ENCODE measurements at regions not wholly inside any gene's neighbourhood (a gene's known extent, or its start where the extent isn't known, plus 50 kb on each side); places are given as distances from the start of the nearest gene placed in this dataset.

DNA sequence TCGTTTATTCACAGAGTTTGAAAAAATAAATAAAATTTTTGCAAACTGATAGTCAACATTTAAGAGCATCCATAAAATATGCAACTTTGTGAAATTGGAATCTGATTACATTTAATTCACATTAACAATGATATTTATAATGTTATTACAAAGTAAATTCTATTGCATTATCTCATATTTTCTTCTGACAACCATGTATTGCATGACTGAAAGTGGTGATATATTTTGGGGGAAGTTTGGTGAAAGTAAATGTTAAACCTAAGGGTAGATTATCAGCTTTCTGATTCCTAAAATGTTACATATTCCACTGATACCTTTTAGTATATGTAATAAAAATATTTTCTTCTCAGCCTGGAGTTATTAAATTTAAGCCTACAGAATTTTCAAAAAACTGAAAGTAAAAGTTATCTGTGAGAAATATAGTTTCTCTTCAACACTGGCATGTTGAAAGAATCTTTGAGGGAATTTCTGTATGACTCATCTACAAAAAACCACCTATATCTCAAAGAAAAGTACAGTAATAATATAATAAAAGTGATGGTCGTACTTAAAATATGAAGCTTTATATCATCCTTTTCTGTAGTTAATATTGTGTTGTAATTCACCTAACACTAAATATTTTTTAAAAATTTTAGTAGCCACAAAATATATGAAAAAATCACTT, 1179.6 kb upstream of the PCDH7 start:
- no peak overlapping the region for H3K27ac ChIP-seq (ENCODE audit: low read depth in 1 of 2, low read length in 1 of 2)
- H3K4me1 ChIP-seq (ENCODE audit: control insufficient read depth in 5 of 5, insufficient read depth in 5 of 5, low read length in 5 of 5): no peaks in the 10 kb centered on the region
- no peak overlapping the region for H3K9ac ChIP-seq (ENCODE audit: insufficient read depth in 1 of 2, low read length in 2 of 2)
- no peak overlapping the region for H3K4me3 ChIP-seq
- 78 to 83% methylated on average over 2 of the region's 2 CpGs for WGBS, 2 donors
- no peak for ATAC-seq (ENCODE audit: insufficient read depth, low FRiP score)
- DNase-seq: no peak
- TF ChIP-seq CTCF (IDR thresholded peaks at IDR 0.05; ENCODE audit: control extremely low read depth, extremely low read depth): no peak
- no peaks in the 10 kb centered on the region for H3K27me3 ChIP-seq (ENCODE audit: control insufficient read depth in 3 of 3, insufficient read depth in 3 of 3, low read length in 2 of 3)
- H3K9me3 ChIP-seq (ENCODE audit: control insufficient read depth in 4 of 4, insufficient read depth in 3 of 4, low read length in 3 of 4): peaks cover 0 to 7% (median 0%) of the 10 kb centered on the region in 4 donors
- H3K36me3 ChIP-seq (ENCODE audit: control insufficient read depth in 4 of 4, insufficient read depth in 4 of 4, low read length in 4 of 4): no peaks in the 10 kb centered on the region

GRCh38 chr4:29541757-29542156, 1178.4 kb upstream of the PCDH7 start:
- whole genome bisulfite sequencing, 2 donors: 90 to 97% methylated on average over 6 of the region's 6 CpGs
- Histone ChIP-seq H3K4me1 (ENCODE audit: control insufficient read depth in 5 of 5, insufficient read depth in 5 of 5, low read length in 5 of 5) (no peaks in the 10 kb centered on the region), H3K9me3 (ENCODE audit: control insufficient read depth in 4 of 4, insufficient read depth in 3 of 4, low read length in 3 of 4) (peaks cover 0 to 7% (median 0%) of the 10 kb centered on the region in 4 donors), H3K27me3 (ENCODE audit: control insufficient read depth in 3 of 3, insufficient read depth in 3 of 3, low read length in 2 of 3) (no peaks in the 10 kb centered on the region), H3K27ac (ENCODE audit: low read depth in 1 of 2, low read length in 1 of 2) (no peak overlapping the region), H3K9ac (ENCODE audit: insufficient read depth in 1 of 2, low read length in 2 of 2) (no peak overlapping the region), H3K4me3 (no peak overlapping the region), H3K36me3 (ENCODE audit: control insufficient read depth in 4 of 4, insufficient read depth in 4 of 4, low read length in 4 of 4) (no peaks in the 10 kb centered on the region)
- DNase-seq (no peak), ATAC-seq (ENCODE audit: insufficient read depth, low FRiP score) (no peak)
- TF ChIP-seq CTCF (IDR thresholded peaks at IDR 0.05; ENCODE audit: control extremely low read depth, extremely low read depth): no peak

DNA sequence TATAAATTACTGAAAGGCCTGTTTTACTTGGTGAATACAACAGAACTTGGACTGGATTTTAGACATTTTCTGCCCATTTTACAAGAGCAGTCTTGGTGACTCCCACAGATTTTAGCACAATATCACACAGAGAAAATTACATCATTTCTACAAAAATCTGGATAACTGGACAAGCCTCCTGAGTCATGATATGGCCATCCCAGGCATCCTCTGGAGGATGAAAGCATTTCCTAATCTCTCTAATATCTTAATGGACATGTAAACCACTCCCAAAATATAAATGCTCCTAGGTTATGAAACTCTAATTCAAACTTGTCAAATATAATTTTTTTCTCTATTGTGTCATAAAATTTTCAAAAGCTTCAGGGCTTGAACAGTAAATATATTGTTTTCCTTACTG, 1170.8 kb upstream of the PCDH7 start:
- no peaks in the 10 kb centered on the region for H3K4me1 ChIP-seq (ENCODE audit: control insufficient read depth in 5 of 5, insufficient read depth in 5 of 5, low read length in 5 of 5)
- H3K36me3 ChIP-seq (ENCODE audit: control insufficient read depth in 4 of 4, insufficient read depth in 4 of 4, low read length in 4 of 4): no peaks in the 10 kb centered on the region
- ATAC-seq (ENCODE audit: insufficient read depth, low FRiP score): no peak
- TF ChIP-seq CTCF (IDR thresholded peaks at IDR 0.05; ENCODE audit: control extremely low read depth, extremely low read depth): no peak
- H3K4me3 ChIP-seq: no peak overlapping the region
- no peaks in the 10 kb centered on the region for H3K9me3 ChIP-seq (ENCODE audit: control insufficient read depth in 4 of 4, insufficient read depth in 3 of 4, low read length in 3 of 4)
- no peak for DNase-seq
- H3K27ac ChIP-seq (ENCODE audit: low read depth in 1 of 2, low read length in 1 of 2): no peak overlapping the region
- H3K27me3 ChIP-seq (ENCODE audit: control insufficient read depth in 3 of 3, insufficient read depth in 3 of 3, low read length in 2 of 3): no peaks in the 10 kb centered on the region
- no peak overlapping the region for H3K9ac ChIP-seq (ENCODE audit: insufficient read depth in 1 of 2, low read length in 2 of 2)

DNA sequence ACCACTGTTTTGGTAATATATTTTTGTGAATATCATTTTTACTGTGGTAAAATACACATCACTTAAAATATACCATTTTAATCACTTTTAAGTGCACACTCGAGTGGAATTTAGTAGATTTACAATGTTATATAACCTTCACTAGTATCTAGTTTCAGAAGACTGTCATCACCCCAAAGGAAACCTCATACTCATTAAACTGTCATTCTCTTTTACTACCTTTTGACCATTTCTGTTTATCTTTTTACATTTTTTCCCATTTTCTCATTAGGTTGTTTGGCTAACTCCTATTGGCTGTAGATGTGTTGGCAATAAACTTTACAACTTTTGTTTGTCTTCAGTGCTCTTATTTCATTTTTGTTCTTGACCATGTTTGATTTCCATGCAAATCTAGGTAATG, 1168.3 kb upstream of the PCDH7 start:
- ATAC-seq (ENCODE audit: insufficient read depth, low FRiP score): no peak
- DNase-seq: no peak
- Histone ChIP-seq H3K4me1 (ENCODE audit: control insufficient read depth in 5 of 5, insufficient read depth in 5 of 5, low read length in 5 of 5) (no peaks in the 10 kb centered on the region), H3K4me3 (no peak overlapping the region), H3K36me3 (ENCODE audit: control insufficient read depth in 4 of 4, insufficient read depth in 4 of 4, low read length in 4 of 4) (no peaks in the 10 kb centered on the region), H3K9me3 (ENCODE audit: control insufficient read depth in 4 of 4, insufficient read depth in 3 of 4, low read length in 3 of 4) (no peaks in the 10 kb centered on the region), H3K27me3 (ENCODE audit: control insufficient read depth in 3 of 3, insufficient read depth in 3 of 3, low read length in 2 of 3) (no peaks in the 10 kb centered on the region), H3K9ac (ENCODE audit: insufficient read depth in 1 of 2, low read length in 2 of 2) (no peak overlapping the region), H3K27ac (ENCODE audit: low read depth in 1 of 2, low read length in 1 of 2) (no peak overlapping the region)
- 71 to 78% methylated on average over 1 of the region's 1 CpG for WGBS, 2 donors
- TF ChIP-seq CTCF (IDR thresholded peaks at IDR 0.05; ENCODE audit: control extremely low read depth, extremely low read depth): no peak
